ENCODE measurements at regions not wholly inside any gene's neighbourhood (a gene's known extent, or its start where the extent isn't known, plus 50 kb on each side); places are given as distances from the start of the nearest gene placed in this dataset.

DNA sequence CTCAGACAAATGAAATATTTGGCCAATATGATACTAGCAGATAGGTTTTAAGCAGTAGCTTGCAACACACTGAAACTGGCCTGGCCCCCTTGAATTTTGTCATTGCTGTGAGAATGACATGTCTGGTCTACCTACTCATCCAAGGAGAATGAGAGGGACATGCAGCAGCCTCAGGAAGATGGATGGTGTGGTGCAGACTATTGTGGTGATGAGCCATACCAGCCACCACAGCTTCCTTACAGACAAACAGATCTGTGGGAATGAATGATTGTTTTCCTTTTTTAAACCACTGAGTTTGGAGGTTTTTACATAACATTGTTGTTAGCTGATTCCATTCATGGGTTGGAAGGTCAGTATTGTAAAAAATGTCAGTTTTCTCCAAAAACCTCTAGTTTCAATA, 133.7 kb upstream of the POU1F1 start:
- no peak for DNase-seq
- no peak overlapping the region for H3K4me3 ChIP-seq
- in situ Hi-C loops (cut with MboI; ENCODE audit: low pct_ligation_motif_present in 1 of 4, low pct_unique_long_range_greater_than_20kb in 1 of 4, low sequenced_read_pairs in 3 of 4) (no loop called here), intact Hi-C loops (cut with DNase I; ENCODE audit: low total_unique reads) (no loop called here)
- no peaks in the 10 kb centered on the region for H3K36me3 ChIP-seq
- TF ChIP-seq CTCF (IDR thresholded peaks at IDR 0.05) (no peak), EP300 (IDR thresholded peaks at IDR 0.05; ENCODE audit: low read depth) (no peak), POLR2AphosphoS5 (IDR thresholded peaks at IDR 0.05) (no peak), POLR2A (IDR thresholded peaks at IDR 0.05) (no peak)
- H3K27ac ChIP-seq: no peak overlapping the region
- H3K9me3 ChIP-seq: no peaks in the 10 kb centered on the region
- H3K4me1 ChIP-seq: no peaks in the 10 kb centered on the region
- no peaks in the 10 kb centered on the region for H3K27me3 ChIP-seq

DNA sequence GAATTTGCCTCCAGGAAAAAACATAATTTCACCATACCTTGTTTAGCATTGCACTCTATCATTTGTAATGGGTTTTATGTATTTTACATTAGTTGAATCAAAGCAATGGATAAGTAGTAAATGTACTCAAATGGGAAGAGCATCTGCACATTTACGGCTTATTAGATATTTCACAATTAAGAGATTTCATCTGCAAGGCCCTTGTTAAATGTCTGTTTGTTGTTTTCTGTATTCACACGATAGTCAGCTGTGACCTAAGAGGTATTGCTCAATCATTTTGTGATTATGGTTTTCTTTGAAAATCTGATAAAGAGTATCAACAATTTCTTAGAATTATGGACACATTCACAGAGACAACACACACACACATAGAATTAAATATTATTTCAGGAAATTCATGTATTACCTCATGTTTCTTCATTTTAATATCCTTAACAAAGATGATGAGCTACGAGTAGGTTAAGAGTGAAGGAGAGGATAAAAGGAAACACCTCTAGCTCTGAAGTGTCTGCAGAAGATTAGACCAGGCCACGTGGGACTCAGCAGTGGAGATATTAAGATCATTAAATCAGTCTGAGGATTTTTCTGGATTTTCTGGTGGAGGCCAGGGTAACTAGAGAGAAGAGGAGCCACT, 121.9 kb upstream of the POU1F1 start:
- in situ Hi-C loops (cut with MboI; ENCODE audit: low pct_ligation_motif_present in 1 of 4, low pct_unique_long_range_greater_than_20kb in 1 of 4, low sequenced_read_pairs in 3 of 4): no loop called here
- WGBS, 2 donors (ENCODE audit: low coverage in 1 of 2): 48 to 59% methylated on average over 4 of the region's 4 CpGs

GRCh38 chr3:87397211-87397610, 120.8 kb upstream of the POU1F1 start:
- TF ChIP-seq CTCF (IDR thresholded peaks at IDR 0.05) (no peak), EP300 (IDR thresholded peaks at IDR 0.05; ENCODE audit: low read depth) (no peak)
- WGBS, 2 donors (ENCODE audit: low coverage in 1 of 2): 82 to 90% methylated on average over 2 of the region's 2 CpGs
- intact Hi-C loops (cut with DNase I; ENCODE audit: low total_unique reads) (no loop called here), in situ Hi-C loops (cut with MboI; ENCODE audit: low pct_ligation_motif_present in 1 of 4, low pct_unique_long_range_greater_than_20kb in 1 of 4, low sequenced_read_pairs in 3 of 4) (no loop called here)
- Histone ChIP-seq H3K27me3 (no peaks in the 10 kb centered on the region), H3K27ac (no peak overlapping the region), H3K4me1 (no peaks in the 10 kb centered on the region), H3K36me3 (no peaks in the 10 kb centered on the region), H3K4me3 (no peak overlapping the region), H3K9me3 (no peaks in the 10 kb centered on the region)
- no peak for DNase-seq

More for the DNA sequence above, 121.9 kb upstream of the POU1F1 start:
- H3K27me3 ChIP-seq: no peaks in the 10 kb centered on the region
- no peaks in the 10 kb centered on the region for H3K36me3 ChIP-seq
- H3K27ac ChIP-seq: no peak overlapping the region
- H3K4me3 ChIP-seq: no peak overlapping the region
- H3K4me1 ChIP-seq: no peaks in the 10 kb centered on the region
- intact Hi-C loops (cut with DNase I; ENCODE audit: low total_unique reads): no loop called here
- no peaks in the 10 kb centered on the region for H3K9me3 ChIP-seq
- TF ChIP-seq POLR2A (IDR thresholded peaks at IDR 0.05) (no peak), CTCF (IDR thresholded peaks at IDR 0.05) (no peak), POLR2AphosphoS5 (IDR thresholded peaks at IDR 0.05) (no peak), EP300 (IDR thresholded peaks at IDR 0.05; ENCODE audit: low read depth) (no peak)
- DNase-seq: no peak

GRCh38 chr3:87390821-87391220, 114.4 kb upstream of the POU1F1 start:
- Histone ChIP-seq H3K9me3 (no peaks in the 10 kb centered on the region), H3K36me3 (no peaks in the 10 kb centered on the region), H3K27me3 (no peaks in the 10 kb centered on the region), H3K4me3 (no peak overlapping the region), H3K27ac (no peak overlapping the region), H3K4me1 (no peaks in the 10 kb centered on the region)
- no peak for TF ChIP-seq POLR2AphosphoS5 (IDR thresholded peaks at IDR 0.05)
- TF ChIP-seq CTCF (IDR thresholded peaks at IDR 0.05): no peak
- TF ChIP-seq EP300 (IDR thresholded peaks at IDR 0.05; ENCODE audit: low read depth): no peak
- no peak for TF ChIP-seq POLR2A (IDR thresholded peaks at IDR 0.05)
- intact Hi-C loops (cut with DNase I; ENCODE audit: low total_unique reads): no loop called here
- 90% methylated on average over 3 of the region's 3 CpGs; no CpG with 5 or more reads in 1 of the 2 donors for WGBS, 2 donors (ENCODE audit: low coverage in 1 of 2)
- no peak for DNase-seq
- in situ Hi-C loops (cut with MboI; ENCODE audit: low pct_ligation_motif_present in 1 of 4, low pct_unique_long_range_greater_than_20kb in 1 of 4, low sequenced_read_pairs in 3 of 4): no loop called here
